Activated CD8-positive, alpha-beta memory T cell treated with anti-CD3 and anti-CD28 coated beads, Interleukin-2, amount 50 U/mL, for 4 hours (primary cell): ENCODE measurements at regions not wholly inside any gene's neighbourhood (a gene's known extent, or its start where the extent isn't known, plus 50 kb on each side); places are given as distances from the start of the nearest gene placed in this dataset.
"Not testable (repeated sequence)": the region's sequence is repeated elsewhere in the genome, so short reads cannot be mapped to it uniquely, and the experiment has no call there.

Source experiments
- DNase-seq: peaks from one replicate; pipeline ENCODE4 v3.0.0-alpha.2; 2020

DNA sequence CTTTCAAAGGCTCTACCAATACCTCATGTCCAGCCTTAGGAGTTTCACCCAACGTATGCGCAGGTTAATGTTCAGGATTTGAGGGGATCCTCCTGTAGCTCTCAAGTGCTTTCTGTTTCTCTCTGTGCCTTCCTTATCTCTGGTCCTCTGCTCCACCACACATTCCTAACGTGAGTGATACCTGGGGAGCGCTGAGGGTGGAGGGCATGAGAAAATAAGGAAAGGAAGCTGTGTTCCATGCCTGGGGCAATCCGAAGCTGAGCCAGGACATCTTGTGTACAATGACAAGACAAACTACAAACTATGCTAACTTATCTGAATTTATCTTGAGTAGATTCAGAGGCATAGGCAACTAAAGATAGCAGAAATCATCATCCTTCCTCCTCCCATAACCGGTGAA lies 136.4 kb downstream of the SST start:
- no peak for DNase-seq

DNA sequence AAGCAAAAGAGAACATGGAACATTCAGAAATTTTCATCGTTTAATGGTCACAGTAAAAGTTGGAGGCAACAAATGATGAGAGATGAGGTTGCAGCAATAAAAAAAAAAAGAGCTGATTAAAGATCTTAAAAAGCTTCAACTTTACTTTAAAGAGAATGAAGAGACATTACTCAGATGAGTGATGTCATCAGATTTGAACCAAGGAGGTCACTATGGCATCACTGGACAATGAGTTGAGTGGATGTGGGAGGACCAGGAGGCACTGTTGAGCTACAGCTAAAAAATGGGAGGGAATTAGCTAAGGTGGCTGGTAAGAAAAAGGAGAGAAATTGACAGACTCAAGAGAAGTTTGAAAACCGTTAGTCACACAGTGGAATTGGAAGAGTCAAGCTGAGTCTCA lies 138.4 kb downstream of the SST start:
- no peak for DNase-seq

DNA sequence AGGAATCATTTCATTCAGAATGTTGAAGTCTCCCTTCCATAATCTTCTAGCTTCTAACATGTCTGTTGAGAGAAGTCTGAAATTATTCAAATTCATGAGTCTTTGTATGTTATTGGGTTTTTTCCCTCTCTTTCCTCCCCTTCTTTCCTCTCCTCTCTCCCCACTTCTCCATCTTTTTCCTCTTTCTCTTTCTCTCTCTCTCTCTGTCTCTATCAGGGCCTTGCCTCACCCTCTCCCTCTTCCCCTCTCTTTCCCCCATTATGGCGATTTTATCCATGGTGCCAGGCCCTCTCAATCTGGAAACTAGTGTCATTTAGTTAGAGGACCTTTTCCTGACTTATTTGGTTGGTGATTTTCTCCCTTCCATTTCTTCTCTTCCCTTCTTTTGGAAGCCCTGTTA lies 147.3 kb downstream of the SST start:
- no peak for DNase-seq

DNA sequence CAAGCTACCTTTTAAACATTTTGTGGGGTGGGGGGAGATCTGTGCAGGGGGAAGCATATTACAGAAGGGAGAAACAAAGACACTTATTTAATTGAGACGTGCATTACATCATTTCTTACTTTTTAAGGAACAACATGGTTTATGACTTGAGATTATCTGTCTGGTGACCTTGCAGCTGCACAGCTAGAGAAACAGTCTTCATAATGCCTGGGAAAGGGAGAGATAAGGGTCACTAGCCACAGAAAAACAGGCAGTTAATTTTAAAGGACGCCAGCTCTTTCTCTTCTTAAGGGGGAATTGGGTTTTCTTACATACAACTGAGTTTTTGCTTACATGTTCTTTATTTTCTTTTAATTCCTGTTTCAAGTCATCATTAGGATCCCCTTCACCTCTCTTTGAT lies 147.9 kb downstream of the SST start:
- no peak for DNase-seq

DNA sequence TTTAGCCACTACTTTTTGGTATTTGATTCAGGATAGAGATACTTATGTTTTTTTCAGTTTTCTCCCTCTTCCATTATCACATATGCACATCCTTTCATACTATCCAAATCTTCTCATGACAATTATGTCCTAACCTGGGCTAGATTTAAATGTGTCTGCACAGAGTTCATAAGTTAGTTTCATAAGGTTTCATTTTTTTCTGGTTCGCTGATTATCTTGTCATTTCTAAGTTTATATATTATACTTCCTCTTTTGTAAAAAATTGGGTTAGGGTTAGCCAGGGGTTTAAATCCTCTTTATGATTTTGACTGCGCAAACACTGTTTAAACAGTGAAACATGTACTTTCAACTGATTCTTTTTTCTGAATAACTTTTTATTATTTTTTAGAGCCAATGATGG lies 148.6 kb downstream of the SST start:
- no peak for DNase-seq

DNA sequence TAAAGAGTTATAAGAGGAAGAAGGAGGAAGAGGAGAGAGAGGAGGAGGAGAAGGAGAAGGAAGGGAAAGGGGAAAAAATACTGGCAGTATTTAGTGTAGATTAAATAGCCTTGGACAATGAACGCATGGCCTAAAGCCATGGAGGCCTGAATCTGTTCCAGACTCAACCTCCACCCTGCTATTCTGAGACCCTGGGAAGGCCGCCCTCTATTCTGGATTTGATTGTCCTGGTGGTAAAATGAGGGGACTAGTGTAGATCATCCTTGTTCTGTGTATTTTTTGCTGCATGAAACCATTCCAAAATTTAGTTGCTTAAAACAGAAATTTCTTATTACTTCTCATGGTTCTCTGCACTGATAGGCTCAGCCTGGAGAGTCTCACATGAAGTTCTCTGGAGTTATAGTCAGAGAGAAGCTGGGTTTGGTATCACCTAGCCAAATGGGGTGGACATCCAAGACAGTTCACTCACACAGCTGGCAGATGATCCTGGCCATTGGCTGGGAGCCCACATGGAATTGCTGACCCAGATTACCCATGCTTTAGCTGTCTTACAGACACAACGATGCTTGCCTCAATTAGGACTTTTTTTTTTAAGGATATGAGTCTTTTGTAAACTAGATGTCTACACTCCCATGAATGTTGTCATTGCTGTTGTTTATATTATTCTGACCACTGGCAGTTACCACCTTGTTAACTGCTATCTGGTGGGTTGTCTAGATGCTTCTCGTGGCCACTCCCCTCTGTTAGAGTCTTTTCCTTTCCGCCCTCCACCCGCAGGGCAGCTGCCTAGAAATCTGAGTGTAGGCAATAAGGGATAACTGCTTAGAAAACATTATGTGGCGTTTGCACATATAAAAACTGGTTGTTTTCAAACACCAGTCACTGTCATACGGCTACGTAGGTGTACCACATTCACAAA lies 149.9 kb downstream of the SST start:
- no peak for DNase-seq

DNA sequence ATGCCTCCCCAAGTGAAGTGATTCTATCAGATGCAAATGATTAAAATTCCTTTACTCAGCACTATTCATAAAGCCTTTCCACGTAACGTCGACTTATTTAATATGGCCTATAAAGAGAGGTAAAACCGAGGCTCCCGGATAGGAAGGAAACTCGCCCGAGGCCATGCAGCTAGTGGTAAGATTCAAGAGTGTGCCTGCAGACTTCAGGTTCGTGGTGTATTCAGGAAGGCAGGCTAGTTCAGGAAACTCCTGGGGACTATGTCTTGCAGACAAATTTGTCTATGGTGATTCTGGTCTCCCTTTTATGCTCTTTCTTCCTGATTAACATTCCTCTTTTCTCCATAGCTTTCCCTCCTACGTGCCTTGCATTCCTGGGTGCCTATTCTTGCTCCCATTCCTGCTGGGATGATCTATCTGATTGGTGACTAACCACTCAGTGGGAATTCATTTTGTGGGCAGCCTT lies 150.7 kb downstream of the SST start:
- DNase-seq: no peak

DNA sequence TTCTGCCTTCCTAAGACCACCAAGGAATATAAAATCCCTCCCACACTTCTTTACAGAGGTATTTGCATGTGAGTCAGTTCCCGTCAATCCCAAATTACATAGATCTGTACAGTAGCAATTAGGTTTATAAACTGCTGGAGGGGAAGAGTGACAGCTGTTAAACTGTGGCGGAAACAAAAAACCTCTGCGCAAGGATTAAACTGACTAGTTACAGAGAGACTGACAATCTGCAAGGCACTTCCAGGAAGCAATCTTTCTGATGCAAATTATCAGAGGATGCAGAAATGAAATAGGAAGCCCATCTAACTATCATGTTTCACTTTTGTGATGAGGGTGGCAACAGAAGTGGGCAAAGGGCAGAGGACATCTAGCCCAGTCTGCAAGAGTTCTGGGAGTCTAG lies 150.4 kb downstream of the RTP4 start:
- no peak for DNase-seq

DNA sequence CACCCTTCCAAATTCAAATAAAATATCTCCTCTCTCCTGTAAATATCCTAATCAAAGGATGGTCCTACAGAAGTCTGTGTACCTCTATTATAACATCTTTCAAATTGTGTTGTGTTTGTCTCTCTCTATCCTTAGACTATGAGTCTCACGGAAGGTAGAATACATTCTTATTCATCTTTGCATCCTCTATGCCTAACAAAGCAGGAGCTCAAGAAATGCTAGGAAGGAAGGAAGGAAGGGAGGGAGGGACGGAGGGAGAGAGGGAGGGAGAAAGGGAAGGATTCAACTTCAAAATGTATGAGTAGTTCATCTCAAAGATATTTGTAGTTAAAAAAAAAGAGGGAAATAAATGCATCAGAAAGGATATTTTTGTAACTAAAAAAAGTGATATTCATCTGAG lies 150.0 kb downstream of the RTP4 start:
- no peak for DNase-seq

DNA sequence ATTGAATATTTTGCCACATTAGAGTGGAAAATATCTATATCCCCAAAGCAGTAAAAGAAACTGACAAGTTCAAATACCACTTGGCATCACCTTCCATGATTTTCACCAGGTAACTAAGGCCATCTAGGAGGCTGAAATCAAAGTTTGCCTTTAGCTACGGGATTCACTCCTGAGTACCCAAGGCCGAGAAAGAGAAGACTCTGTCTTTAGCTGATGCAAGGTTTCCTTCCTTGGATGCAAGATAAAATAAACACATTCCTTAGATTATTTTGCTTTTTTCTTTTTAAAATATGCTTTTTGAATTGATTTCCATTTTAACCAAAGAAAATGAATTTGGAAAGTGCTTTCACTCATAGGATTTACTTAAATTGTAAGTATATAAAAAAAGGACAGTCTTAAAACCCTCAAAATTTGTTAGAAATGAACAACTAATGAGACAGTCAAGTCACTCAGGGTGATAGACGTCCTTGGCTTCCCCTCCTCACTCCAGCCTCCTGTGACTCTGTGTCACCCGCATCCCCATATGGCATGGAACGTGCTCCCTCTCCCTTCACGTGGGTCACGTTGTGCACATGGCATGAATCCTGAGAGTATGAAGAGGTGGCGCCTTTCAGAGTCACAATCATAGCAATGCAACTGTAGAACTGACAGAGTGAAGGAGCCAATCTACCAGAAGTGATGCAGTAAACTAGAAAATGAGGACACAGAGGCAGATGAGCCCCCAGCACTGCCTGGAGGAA lies 148.4 kb downstream of the RTP4 start:
- no peak for DNase-seq

DNA sequence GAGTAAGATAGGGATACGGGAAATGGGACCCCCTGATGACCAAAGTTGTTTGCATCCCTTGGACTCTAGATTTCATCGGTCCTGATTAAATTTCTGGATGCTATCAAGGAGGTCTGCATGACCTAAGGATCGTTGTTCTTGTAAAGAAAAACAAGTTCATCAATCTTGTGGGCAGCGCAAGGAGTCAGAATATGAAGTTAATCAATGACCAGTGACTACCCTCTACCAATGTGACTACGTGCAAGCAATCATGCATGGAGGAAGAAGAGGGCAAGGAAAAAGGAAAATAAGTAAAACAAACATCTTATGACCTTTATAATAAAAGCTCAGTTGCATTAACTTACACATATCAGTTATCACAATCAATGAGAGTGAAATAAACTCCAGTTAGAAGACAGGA lies 139.7 kb downstream of the RTP4 start:
- no peak for DNase-seq

DNA sequence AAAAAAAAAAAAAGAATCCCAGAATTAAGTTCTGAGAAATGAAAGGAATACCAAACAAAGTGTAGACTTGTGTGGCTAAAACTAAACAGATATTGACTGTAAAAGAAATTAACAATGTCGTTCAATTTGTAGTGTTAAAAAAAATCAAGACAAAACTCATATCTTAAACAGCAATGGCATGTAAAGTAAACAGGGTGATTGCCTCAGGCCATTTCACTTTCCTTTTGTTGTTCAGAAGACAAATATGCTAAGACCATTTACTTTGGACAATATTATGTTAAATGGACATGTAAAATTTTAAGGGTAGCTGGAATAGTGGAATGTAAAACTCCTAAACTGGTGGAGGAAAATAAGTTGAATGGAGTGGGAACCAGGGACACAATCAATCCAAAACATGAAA lies 139.1 kb downstream of the RTP4 start:
- no peak for DNase-seq

DNA sequence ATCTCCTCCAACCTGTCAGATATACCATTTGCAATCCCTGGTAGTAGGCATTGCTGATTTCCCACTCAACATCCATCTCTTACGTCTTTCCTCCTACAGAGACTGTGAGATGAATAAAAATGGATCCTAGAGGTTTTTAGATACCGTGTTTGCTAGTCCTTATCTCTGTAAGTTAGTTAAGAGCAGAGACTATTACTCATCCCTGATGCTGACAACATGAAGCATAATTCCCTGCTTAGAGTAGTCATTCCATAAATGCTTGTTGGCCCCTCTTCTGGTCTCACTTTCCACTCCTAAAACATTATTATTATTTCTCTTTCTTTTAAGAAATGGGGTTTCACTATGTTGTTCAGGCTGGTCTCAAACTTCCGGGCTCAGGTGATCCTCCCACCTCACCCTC lies 136.2 kb downstream of the RTP4 start:
- DNase-seq: no peak

DNA sequence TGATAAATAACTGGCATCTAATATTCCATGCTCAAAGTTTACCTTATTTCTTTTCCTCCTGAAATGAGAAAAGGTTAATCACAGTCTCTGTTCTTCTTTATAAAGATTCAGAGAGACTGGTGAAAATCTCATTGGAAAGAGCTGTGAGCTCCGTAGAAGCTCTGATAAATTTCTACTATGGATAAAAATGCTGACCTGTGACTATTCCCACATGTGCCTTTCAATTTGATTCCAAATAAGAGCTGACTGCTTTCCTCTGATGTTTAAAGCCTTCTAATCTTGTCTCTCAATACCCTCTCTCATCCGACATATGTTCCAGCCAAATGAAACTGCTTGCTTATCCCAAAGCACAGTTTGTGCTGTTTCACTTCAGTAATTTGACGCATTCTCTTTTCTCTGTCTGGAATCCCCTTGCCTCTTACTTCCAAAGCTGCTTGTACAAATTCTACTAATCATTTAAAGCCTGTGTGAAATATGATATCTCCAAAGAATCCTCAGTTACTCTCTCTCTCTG lies 130.1 kb downstream of the RTP4 start:
- DNase-seq: no peak

DNA sequence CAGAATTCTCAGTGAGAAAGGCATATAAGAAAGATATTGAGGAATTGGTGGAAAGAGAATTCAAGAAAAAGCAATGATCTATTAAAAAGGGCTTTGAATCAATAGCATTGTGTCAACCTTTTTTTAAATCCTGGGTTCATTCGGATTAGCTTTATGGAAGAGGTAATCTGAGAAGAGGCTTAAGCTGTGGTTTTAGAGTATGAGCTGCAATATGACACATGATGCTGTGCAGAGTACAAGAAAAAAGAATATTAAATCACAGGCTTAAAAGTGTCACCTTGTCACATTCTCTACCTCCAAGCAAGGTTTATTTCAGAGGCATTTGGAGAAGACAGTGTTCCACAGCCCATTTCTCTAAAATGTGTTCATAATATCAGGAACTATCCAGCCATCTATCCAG lies 128.9 kb downstream of the RTP4 start:
- DNase-seq: no peak

DNA sequence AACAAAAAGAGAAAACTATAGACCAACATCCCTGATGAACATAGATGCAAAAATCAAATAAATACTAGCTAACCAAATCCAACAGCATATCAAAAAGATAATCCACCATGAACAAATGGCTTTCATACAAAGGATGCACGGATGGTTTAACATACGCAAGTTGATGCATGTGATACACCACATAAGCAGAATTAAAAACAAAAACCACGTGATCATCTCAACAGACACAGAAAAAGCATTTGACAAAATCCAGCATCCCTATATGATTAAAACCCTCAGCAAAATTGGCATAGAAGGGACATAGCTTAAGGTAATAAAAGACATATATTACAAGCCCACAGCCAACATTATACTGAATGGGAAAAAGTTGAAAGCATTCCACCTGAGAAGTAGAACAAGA lies 125.9 kb downstream of the RTP4 start:
- DNase-seq: not testable (repeated sequence)

DNA sequence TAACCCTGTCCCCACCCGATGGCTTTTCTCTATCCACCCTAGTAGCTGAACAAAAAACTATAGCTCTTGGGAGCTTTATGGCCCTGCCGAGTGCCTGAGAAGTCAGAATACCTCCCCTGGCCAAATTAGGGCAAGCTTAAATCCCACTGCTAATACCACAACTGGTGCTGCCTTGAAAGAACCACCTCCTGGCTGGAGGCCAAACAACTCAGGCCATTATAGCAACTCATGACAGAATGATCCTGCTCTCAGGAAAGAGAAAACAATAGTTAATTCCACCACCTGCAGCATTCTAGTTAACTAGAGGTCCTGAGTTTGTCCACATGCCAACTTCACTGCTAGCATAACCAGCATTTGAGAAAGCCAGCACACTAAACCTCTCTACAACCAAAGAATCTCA lies 123.2 kb downstream of the RTP4 start:
- DNase-seq: no peak

DNA sequence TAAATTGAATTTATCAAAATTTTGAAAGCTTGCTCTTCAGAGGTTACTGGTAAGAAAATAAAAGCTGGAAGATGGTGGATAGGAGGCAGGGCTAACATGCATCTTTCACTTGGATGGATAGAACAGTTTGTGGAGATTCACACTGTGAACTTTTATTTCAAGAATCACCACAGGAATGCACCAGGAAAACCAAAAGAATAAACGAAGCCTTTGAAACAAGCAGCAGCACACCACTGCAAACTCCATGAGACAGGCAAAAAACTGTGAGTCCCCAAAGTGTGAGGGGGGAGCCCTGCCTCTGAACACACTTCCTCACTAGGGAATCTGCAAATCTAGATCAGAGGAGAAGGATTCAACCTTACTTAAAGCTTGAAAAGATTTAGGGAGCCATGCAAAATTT lies 122.2 kb downstream of the RTP4 start:
- no peak for DNase-seq

DNA sequence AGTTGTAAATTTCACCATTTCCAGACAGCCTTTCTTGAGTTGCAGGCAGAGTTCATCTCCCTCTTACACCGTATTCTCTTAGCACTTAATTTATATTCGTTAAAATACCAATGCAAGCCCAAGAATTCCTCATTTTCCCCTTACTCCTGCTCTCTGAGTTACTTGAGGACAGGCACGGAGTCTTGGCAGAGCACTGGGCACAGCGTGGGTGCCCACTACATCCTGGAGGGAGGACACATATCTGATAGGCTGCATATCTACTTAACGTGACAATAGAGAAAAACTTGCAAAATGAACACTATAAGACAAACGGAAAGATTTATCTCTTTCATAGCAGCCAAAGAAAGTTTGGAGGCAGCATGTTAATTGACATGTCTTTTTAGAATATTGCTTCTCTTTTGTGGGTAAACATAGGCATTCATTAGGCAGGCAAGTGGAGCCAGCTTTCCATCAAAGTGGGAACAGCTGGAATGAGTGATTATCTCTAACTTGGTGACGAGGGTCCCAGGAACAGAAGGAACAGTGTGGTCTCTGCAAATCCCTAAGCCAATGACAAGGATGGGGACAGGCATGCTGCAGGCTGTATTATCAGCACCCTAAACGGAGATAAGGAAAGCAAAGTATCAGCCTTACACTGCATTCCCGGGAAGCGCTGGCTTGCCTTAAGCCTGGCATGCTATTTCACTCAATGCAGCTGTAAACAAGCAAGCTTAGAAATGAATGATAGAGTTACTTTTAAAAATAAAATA lies 116.5 kb downstream of the RTP4 start:
- DNase-seq: no peak

DNA sequence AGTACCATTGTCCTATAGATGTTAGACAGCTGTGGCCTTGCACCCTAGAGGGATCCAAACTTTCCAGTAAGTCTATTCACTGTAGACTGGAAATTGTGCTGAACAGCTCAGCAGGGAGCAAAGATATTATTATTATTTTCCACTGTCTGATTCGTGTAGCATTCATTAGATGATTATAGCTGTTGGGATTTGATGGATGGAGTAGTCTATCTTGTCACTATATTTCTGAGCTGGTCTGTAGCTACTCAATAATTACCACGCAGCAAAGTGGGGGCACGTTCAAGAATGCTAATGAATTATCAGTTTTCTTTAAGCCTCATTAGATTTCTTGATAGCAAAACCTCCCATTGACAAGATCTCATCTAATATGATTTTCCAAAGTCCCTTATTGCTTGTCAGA lies 113.2 kb downstream of the RTP4 start:
- DNase-seq: no peak

DNA sequence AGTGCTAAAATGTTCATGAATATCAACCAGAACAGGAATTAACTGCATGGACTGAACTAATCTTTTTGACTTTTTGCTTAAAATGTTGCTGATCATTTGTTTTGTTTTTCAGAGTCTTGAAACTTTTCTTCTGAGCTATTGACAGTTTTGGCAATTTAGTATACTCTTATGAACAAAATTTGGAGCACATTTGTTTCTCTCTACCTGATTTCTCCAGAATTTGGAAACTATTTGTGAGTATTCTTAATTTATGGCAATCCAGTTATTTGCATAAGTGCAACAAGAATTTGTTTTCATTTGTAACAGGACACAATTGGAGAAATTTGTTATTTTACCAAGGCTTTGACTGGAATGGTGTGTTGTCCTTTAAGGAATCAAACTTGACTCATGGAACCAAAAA lies 107.4 kb downstream of the RTP4 start:
- DNase-seq: not testable (repeated sequence)

DNA sequence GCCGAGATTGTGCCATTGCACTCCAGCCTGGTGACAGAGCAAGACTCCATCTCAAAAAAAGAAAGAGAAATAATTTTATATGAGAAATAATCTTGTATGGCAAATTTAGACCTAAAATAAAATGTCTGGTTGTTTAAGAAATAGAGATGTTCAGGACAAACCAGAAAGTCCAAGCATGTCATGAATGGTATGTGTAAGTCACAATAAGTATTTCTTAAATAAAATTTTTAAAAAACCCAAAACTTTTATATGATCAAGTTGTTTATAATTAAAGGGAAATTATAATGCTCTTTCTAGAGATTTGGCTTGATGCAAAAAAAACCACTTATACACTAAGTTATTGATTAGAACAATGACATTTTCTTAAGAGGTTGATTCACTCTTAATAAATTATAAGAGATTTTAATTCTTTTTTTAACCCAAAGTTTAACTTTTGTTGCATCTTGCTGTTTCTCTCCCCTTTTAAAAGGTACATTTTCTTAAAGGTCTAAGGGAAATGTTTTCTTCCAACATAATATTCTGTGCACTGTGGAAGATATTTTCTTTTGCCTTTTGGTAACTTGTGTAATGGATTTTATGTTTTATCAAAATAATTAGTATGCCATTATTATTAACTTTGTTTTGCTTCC lies 105.7 kb downstream of the RTP4 start:
- DNase-seq: no peak

DNA sequence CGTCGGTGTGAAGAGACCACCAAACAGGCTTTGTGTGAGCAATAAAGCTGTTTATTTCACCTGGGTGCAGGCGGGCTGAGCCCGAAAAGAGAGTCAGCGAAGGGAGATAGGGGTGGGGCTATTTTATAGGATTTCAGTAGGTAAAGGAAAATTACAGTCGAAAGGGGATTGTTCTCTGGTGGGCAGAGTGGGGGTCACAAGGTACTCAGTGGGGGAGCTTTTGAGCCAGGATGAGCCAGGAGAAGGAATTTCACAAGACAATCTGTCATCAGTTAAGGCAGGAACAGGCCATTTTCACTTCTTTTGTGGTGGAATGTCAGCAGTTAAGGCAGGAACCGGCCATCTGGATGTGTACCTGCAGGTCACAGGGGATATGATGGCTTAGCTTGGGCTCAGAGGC lies 98.1 kb downstream of the RTP4 start:
- not testable (repeated sequence) for DNase-seq
